CD1c-positive myeloid dendritic cell (primary cell): ENCODE measurements at regions not wholly inside any gene's neighbourhood (a gene's known extent, or its start where the extent isn't known, plus 50 kb on each side); places are given as distances from the start of the nearest gene placed in this dataset.

ENCODE experiments used
- DNase-seq: peaks from one replicate; pipeline ENCODE4 v3.0.0-alpha.2; 2016; ENCODE audit errors: extremely low spot score

DNA sequence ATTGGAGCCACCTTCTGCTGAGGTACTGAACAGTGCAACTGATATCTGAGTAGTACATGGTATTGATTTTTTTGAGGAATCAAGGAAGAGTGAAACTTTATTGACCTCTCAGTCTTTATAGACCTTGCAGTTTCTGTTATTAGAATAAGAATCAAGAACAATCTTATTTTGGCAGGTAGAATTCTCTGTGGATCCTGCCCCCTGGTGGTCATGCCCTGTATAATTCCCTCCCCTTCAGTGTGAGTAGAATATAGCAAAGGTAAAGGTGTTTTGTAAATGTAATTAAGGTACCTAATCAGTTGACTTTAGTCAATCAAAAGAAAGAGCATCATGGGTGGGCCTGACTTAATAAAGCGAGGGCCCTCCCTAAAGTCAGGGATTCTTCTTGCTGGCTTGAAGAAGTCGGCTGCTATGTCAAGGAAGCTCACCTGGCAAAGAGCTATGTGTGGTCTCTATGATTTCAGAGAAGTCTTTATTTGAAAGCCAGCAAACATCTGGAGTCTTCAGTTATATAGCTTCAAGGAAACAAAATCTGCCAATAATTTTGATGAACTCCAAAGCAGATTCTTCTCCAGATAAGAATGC lies 142.8 kb downstream of the LSM5 start:
- peak; percentile 37 for DNase-seq

DNA sequence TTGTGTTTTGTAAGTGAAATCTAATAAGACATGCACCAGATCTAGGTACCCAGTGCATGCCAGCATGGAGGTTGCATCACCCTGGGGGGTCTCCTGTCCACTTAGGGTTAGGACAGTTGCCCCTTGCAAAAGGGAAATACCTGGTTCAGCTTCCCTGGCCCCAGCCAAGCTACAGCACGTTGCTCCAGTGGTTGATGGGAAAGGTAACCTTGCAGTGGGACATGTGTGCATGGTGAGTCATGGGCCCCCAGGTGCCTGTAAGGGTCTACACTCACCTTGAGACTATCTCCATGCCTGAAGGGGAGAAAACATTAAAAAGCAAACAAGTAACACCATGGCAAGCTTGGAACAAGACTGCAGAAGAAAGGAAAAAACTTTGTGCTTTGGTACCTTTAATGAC lies 143.9 kb downstream of the LSM5 start:
- DNase-seq, result no peak

DNA sequence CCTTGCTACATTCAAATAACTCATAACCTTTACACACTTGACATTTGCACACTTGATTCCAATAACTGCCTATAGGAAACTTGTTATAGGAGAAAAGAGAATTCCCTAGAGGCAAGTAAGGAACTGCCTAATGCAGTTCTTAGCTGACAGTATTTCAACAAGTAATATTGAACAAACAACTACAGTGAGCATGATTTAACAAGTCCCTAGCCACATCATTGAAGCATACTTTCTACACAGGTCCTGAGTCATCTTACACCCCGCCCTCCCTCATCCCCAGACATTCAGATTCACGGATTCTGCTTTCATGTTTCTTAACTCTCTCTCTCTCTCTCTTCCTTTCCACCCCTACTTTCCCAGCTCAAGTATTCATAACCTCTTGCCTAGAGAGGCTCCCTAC lies 153.5 kb downstream of the LSM5 start:
- no peak for DNase-seq

DNA sequence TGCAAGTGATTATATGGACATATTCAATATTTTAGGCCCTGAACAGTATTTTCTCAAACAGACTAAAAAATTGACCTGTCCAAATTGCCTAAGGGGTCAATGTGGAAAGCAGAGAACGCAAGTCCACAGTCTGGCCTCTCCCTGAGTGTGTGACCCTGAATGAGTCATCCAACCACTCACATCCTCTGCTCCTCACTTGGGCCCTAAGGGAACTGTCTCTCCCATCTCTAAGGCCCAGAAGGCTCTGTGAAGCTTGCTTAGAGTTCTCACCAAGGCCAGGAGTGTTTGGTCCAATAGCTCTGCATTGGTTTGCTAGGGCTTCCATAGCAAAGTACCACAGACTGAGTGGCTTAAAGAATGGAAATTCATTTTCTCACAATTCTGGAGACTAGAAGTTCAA lies 155.1 kb downstream of the LSM5 start:
- no peak for DNase-seq

DNA sequence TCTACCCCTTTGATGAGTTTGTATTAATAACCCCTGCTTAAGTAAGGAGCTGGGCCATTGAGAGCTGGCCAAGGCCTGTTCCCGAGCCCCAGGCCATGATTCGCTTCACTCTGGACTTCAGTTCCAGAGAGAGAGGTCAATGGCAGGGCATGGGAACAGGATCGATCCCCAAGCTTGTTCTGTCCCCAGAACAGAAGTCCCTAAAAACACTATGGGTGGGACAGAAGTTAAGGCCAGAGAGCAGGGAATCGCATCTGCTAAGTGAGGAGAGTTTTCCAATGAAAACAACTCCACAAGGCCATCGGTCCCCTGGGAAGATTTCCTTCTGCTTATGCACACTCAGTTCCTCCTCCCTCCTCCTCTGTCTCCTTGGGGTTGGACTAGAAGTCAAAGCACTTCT lies 159.6 kb downstream of the LSM5 start:
- DNase-seq, result no peak

DNA sequence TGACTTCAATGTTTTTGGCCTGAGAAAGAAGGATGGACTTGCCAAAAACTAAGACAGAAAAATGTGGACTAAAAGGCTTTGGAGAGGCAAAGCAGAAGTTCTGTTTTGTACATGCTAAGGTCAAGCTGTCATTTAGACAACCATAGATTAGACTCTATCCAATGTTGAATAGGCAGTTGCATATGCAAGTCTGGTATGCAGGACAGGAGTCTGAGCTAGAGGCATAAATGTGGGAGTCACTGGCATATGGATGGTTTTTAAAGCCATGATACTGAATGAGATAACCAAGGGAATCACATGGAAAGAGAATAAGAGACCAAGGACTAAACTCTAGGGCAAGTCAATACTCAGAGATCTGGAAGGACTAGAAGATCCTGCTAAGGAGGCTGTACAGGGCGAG lies 164.1 kb downstream of the LSM5 start:
- no peak for DNase-seq

DNA sequence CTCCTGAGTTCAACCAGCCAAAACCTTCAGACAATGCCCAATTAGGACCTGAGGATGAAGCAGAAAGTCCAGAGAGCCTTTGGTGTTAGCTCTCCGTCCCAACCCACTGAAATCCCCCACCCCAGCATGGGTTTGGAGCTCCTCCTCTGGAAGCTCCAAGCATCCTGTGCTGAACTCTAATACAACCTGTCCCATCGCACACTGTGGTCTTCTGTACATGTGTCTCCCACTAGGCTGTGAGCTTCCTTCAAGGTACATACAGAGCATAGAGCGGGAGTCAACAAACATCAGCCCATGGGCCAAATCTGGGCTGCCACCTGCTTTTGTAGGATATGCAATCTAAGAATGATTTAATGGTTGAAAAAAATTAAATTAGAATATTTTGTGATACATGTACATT lies 166.5 kb downstream of the LSM5 start:
- no peak for DNase-seq

DNA sequence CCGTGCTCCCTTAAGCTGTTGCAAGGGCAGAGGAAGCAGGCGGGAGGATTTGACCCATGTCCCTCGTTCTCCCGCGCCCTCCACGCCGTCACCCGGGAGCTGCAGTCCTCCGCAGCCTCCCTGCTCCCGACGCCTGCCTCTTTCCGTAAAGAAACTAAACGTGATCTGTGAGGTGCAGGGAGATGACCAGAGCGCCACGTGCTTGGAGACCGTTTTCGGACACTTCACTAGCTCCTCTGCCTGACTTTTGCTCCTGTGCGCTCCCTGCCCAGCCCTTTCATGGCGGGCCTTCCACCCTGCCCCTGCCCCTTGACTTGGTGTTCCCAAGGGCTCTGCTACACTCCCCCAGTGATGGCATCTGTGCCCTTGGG lies 171.2 kb downstream of the LSM5 start:
- no peak for DNase-seq

DNA sequence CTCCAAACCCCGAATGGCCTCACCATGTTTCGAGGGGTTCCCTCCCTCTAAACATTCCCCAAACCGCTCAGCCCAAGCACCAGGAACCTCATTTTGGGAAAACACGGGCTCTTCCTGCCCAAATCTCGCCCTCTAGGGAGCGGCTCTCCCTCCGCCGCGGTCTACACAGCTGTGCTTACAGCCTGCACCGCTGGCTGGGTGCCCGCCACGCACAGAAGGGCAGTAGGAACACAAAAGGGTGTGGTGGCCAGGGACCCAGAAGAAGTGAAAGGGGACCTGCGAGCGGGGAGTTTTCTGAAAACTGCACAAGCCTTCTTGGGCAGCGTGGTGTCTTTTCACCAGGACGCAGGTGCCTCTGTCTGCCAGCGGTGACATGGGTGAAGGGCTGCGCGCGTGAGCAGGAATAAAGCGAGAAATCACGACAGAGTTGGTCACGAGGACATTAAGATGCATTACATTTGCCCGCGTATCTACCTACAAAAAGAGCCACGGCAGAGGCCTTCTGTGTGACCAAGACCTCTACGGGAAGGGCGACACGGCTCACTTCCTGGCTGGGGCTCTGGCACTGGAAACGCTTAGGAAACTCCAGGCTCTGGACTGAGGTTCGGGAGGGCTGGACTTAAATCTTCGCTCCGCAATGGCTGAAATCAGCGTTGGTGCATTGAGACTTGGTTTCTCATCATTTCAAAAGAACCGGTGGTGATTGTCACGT lies 171.7 kb downstream of the LSM5 start:
- DNase-seq, result no peak

DNA sequence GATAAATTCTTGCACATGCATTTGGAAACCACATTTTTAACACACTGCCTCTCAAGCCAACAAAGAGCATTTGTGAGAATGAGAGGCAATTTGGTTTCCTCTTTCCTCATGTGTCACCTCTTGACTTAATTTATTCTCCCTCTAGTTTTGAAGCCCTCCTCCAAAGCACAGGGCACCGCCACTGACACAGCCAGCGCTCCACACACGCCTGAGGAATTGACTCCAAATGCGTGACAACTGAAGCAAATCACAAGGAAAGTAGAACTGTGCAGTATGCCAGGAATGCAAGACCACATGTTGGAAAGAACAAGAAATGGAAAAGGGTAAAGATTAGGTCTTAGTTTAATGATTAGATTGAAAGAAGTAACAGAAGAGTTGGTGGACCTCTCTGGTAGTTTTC lies 173.3 kb downstream of the LSM5 start:
- DNase-seq, result no peak

DNA sequence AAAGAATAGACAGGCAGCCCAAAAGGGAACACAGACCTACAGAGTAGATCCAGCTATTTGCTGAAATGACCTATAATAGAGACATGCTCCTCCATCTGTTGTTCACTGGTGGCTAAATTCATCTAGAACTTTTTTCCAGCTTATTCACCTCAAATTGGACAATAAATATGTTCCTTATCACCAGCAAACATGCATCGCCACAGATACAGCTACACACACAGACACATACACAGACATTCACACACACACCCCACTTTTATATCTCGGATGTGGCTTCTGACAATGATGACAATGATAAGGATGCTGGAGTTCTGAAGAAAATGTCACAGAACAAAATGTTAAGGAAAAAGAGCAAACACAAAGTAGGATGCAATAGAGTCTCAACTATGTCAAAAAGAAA lies 175.4 kb downstream of the LSM5 start:
- DNase-seq, result no peak

DNA sequence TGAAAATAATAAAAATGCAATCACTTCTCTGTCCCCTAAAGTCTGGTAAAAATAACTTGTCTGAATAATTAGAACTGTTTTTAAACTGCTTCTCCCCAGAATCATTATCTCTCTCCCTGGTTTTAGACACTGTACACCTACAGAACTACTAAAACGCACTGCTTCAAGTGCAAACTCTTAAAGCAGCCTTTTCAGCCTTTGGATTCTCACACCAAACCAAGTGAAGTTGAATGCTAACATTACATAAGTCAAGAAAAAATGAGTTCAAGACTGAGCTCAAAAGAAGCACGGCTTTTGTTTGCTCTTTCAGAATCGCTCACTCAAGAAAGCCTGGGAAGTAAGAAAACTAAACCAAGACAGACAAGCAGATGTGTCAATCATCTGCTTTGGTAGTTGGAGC lies 188.8 kb downstream of the LSM5 start:
- DNase-seq, result no peak

DNA sequence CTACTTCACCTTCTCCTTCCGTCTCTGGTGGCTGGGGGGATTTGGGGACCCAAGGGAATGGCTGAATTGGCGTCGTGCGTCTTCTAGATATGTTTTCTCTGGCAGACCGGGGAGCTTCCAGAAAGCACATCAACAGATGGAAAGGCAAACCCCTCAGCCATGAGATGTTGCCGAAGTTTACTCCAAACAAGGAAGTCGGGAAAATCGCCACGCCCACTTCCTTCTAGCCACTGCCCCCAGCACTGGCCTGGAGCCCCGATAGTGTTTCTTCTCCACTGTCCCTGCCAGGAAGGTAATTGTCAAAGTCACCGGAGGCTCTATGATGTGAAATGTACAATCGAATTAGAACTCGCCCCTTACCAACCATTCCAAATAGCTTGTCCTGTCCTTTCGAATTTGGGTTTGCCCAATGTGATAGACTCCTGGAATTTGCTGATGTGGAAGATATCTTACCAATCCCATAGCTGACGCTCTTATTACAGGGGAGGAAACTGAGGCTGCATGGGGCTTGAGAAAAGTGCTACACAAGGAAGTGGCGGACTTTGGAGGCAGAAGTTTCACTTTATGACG lies 191.0 kb downstream of the LSM5 start:
- DNase-seq, result no peak

DNA sequence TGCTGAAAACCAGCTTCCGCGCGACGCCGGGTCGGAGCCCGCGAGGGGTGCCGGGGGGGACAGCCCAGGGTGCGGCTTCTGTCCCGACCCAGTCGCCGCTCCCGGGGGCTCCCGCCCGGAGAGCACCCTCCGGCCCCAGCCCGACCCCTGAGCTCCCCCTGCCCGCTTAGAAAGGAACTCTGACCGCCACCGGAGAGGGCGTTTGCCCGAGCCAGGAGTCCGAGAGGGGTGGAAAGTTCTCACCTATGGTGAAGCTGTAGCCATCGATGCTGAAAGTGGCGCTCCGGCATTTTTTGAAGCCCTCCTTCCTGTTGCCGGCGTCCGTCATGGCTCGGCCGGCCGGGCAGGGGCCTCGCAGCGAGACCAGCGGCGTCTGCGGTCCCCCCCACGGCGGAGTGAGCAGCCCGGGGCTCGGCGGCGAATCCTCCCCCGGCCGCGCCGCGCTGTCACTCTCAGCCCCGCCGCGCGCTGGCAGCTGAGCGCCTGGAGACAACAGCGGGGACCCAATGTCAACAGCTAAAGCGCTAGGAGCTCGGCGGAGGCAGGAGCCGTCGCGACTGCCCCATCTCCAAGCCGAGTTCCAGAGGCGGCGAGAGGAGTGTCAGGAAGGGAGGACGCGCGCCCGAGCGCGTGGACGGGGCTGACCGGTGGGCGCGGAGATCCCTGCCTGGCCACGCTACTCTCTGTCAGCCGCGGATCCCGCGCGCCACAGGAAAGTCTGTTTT lies 191.6 kb downstream of the LSM5 start:
- no peak for DNase-seq

DNA sequence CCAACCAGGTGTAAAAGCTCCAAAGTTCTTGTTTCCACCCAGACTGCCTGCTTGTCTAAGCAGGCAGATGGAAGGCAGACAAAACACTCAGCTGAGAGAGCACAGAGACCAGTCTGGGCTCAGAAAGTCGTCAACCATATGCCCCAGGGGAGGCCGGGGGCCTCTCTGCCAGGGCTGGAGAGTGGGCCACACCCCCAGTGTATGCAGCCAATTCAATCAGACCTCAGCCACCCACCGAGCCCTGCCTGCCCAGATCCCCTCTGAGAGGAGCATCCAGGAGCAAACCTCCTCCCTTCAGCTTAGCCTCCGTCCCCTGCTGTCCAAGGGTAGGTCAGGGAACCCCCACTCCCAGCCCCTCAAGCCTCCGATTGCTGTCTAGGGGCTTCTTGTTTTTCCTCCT lies 196.3 kb downstream of the LSM5 start:
- DNase-seq, result no peak

DNA sequence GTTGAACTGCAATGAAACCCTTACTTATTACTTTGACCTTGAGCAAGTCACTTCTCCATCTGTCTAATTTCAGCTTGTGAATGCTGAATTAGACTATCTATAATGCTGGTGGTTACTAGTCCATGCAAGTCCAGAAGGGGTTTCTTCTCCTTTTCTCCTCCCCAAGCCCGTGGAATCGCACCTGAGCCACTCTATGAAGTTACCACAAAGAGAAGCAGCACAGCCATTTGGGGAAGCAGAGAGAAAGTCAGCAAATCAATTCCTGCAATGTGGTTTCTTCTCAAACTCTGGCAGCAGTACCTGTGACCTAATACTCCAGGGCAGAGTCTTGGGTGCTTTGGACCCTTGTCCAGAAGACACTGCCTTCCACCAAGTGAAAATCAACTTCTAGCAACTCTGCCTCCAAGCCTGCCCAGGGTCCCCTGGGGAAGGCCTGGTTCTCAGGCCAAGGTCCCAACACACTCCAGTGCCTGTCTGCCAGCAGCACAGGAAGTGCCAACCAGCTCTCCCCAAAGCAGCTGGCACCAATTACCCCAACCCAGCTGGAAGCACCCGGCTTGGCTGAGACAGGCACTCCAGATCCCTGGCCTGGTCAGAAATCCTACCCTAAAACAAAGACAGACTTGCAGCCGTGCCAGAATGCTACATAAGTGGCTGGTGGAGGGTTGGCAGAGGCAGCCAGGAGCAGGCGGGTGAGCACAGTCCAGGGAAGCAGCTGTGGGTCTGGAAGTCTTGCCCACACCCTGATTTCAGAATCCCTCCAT lies 200.3 kb downstream of the LSM5 start:
- DNase-seq, result no peak

DNA sequence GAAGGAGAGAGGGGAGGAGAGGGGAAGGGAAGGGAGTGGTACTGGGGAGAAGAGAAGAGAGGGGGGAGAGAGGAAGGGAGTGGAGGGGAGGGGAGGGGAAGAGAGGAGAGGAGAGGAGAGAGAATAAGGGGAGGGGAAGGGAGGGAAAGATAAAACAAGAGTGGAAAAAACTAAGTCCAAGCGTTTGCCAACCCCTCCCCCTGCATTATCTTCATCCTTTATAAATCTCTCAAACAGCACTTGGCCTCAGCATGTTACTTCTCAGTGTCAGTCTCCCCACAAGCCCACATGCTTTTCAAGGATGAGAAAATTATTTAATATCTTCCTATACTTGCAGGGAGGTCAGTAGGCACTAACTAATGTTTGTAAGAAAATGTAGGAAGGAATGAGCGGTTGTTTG lies 204.5 kb downstream of the LSM5 start:
- no peak for DNase-seq

DNA sequence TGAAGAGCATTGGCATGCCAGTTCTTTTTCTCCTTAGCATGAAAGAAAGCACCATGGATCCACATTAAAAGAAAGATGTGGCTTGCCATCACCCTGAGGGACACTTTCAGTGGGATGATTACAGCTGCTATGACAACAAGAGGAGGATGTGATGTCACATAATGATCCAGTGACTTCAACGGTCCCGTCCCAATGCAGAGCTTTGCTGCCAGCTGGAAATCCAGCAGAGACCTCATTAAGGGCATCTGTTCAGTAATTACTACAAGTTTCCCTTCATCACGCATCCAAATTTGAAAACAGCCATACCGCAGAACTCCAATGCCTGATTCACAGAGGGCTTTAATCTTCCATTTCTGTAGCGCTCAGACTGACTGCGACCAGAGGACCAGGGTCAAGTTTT lies 206.6 kb downstream of the LSM5 start:
- no peak for DNase-seq

DNA sequence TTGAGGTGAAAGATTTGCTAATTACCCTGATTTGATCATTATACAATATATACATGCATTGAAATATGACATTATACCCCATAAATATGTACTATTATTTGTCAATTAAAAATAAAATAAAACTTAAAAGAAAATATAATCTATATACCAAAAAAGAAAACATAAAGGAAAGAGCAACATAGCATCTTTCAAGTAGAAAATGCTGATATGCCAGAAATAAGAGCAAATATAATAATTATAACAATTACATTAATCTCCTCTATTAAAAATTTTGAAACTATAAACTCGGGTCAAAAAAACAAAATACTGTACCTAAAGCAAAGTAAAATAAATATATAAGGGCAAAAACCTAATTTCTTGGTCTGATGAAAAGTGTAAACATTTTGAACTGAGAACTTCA lies 209.3 kb upstream of the PDE1C start:
- DNase-seq, result no peak

DNA sequence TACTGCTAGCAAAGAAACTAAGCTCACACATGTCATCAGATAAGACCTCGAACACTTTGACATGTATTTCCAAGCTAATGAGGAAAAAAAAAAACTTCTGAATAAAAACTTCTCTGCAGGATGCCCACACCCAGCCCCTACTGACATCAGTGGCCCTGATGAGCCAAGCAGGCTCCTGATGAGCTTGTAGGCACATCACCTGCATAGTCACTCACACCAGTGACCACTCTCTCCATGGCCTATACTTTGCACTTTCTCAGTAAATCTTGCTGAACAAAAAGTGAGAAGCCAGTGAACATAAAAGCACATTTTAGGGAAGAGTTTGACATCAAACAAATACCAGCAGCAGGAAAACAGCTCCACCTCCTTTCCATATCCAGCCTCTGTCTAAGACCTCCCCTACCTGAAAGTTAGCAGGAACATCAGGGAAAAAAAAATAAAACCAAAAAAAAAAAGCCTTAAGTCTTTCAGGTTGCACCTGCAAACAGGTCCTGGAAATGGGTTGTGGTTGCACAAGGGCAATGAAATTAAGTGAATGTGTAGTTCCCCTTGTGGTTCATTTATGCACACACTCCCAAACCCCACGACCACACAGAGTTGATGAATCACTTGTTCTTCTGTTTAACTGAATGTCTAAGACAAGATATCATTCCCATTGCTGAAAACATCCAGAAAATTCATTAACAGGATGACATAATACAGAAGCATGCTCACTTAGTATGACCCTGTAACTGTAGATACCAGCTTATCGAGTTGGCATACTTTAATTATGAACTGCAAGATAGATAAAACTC lies 205.2 kb upstream of the PDE1C start:
- DNase-seq, result no peak

DNA sequence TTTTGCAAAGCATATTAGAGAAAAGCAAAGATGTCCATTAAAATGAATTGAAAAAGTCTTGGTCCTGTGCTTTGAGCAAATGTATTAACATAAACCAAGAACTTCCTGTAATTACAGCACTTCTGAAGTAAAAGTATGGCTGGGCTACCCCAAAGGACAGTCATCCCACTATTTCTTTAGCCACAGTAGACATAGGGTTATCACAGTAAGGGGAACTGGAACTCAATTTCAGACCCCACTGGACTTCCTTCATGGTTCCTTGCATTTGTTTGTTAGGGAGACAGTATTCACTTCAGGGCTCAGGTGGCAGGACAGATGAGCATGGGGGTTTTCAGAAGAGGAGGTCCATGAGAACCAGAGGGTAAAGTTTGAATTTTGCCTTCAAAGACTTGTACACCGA lies 203.1 kb upstream of the PDE1C start:
- DNase-seq, result no peak
